GM12878 (cell line): ENCODE measurements at regions not wholly inside any gene's neighbourhood (a gene's known extent, or its start where the extent isn't known, plus 50 kb on each side); places are given as distances from the start of the nearest gene placed in this dataset.

ENCODE experiments used
- ATAC-seq: fragments of 200-7000 bp; cut with Tn5 transposase; 3 replicates; pipeline ENCODE4 v1.9.1; 2020; ENCODE audit warnings: mild to moderate bottlenecking, moderate library complexity
- BruUV-seq: library from RNA; stranded (reverse); fragments of 400-500 nt; replicated peaks from 2 replicates; lab custom pipeline; 2021; lab: Mats Ljungman, UMichigan
- CTCF ChIA-PET: fragments of 300-600 bp; sonication (Branson Sonifier 250); formaldehyde crosslinking; extraction: SDS; loops from one replicate; lab custom pipeline; 2021; ENCODE audit warnings: inconsistent platforms; lab: Yijun Ruan, JAX
- POLR2A ChIA-PET: fragments of 350-600 bp; formaldehyde crosslinking; extraction: SDS; loops from one replicate; lab custom pipeline; 2021; ENCODE audit warnings: inconsistent platforms; lab: Charles Lee
- RAD21 ChIA-PET: fragments of 300-600 bp; sonication (Branson Sonifier 250); formaldehyde crosslinking; loops from one replicate; lab custom pipeline; 2023; ENCODE audit warnings: antibody characterized with exemption; ENCODE audit not compliant: unreplicated experiment; lab: Charles Lee
- SMC1A ChIA-PET: fragments of 300-600 bp; sonication (Branson Sonifier 250); formaldehyde crosslinking; loops from one replicate; lab custom pipeline; 2023; ENCODE audit not compliant: unreplicated experiment, uncharacterized antibody; lab: Charles Lee
- DNase-seq: peaks from one replicate; pipeline ENCODE4 v3.0.0-alpha.2; 2011; ENCODE audit warnings: low read depth, low spot score
- FAIRE-seq: peaks from 3 replicates; lab custom pipeline; 2011; peaks lifted over from hg19 to GRCh38; lab: Jason Lieb, UNC
- H2AFZ ChIP-seq: 2 replicates; pipeline ENCODE4 v1.6.0; 2011; ENCODE audit warnings: low read depth, low read length, control low read depth; ENCODE audit not compliant: control insufficient read depth
- H3K27ac ChIP-seq: 2 replicates; pipeline ENCODE4 v1.5.1; 2011; ENCODE audit warnings: control low read depth; ENCODE audit not compliant: control insufficient read depth, insufficient read depth
- H3K27me3 ChIP-seq, 2 experiments: replicated peaks in 1 of 2; 2 replicates each; pipeline versions ENCODE4 v1.6.0 to v1.6.1; 2011; ENCODE audit warnings: low read length in 1 of 2; ENCODE audit not compliant: control insufficient read depth in 2 of 2, insufficient read depth in 2 of 2
- H3K36me3 ChIP-seq, 2 experiments: 2 replicates each; pipeline ENCODE4 v1.5.1; 2011; ENCODE audit warnings: low read length in 1 of 2; ENCODE audit not compliant: control insufficient read depth in 2 of 2, insufficient read depth in 2 of 2
- H3K4me1 ChIP-seq: 2 replicates; pipeline ENCODE4 v1.6.1; 2011; ENCODE audit warnings: mild to moderate bottlenecking, low read length, moderate library complexity, mixed read lengths; ENCODE audit not compliant: control insufficient read depth, insufficient read depth
- H3K4me2 ChIP-seq: 2 replicates; pipeline ENCODE4 v1.6.0; 2011; ENCODE audit warnings: control low read depth; ENCODE audit not compliant: control insufficient read depth, insufficient read depth
- H3K4me3 ChIP-seq: fragments of 200-600 bp; sonication (generic); 2 replicates; pipeline ENCODE4 v1.5.1; 2016
- H3K79me2 ChIP-seq: 2 replicates; pipeline ENCODE4 v1.6.0; 2011; ENCODE audit warnings: low read length; ENCODE audit not compliant: control insufficient read depth, insufficient read depth
- H3K9ac ChIP-seq: 2 replicates; pipeline ENCODE4 v1.8.0; 2011; ENCODE audit warnings: low read length, control low read depth, mixed read lengths; ENCODE audit not compliant: control insufficient read depth, insufficient read depth
- H3K9me3 ChIP-seq: replicated peaks from 3 replicates; pipeline ENCODE4 v1.5.1; 2011; ENCODE audit warnings: mild to moderate bottlenecking, low read length; ENCODE audit not compliant: control insufficient read depth, insufficient read depth
- H4K20me1 ChIP-seq: 2 replicates; pipeline ENCODE4 v1.6.0; 2011; ENCODE audit not compliant: control insufficient read depth, insufficient read depth
- CREM ChIP-seq: IDR thresholded peaks from 2 replicates; pipeline ENCODE4 v1.6.1; 2014; ENCODE audit warnings: antibody characterized with exemption, low read depth
- EGR1 ChIP-seq, 2 experiments: IDR thresholded peaks; 1 replicate in 1 of 2; 2 replicates in 1 of 2; pipeline ENCODE4 v1.6.1; 2011 to 2012; ENCODE audit warnings: low read depth in 2 of 2, low read length in 2 of 2, borderline replicate concordance in 1 of 2, mild to moderate bottlenecking in 1 of 2, moderate library complexity in 1 of 2
- IKZF1 ChIP-seq: fragments of 450-650 bp; conservative IDR thresholded peaks from 2 replicates; pipeline ENCODE4 v1.6.1; 2017; ENCODE audit warnings: antibody characterized with exemption, mild to moderate bottlenecking
- IRF3 ChIP-seq: fragments of 450-650 bp; IDR thresholded peaks from 2 replicates; pipeline ENCODE4 v1.6.1; 2014; ENCODE audit warnings: mild to moderate bottlenecking
- KAT2A ChIP-seq: conservative IDR thresholded peaks from 2 replicates; pipeline ENCODE4 v1.6.1; 2011; ENCODE audit warnings: low read depth, low read length; ENCODE audit not compliant: control insufficient read depth
- MEF2B ChIP-seq: fragments of 450-650 bp; IDR thresholded peaks from 2 replicates; pipeline ENCODE4 v1.6.1; 2018; ENCODE audit warnings: mild to moderate bottlenecking, moderate library complexity; ENCODE audit not compliant: partially characterized antibody, poor library complexity, severe bottlenecking
- PBX3 ChIP-seq: IDR thresholded peaks from 2 replicates; pipeline ENCODE4 v1.6.1; 2011; ENCODE audit warnings: mild to moderate bottlenecking, low read depth, low read length, moderate library complexity; ENCODE audit not compliant: insufficient replicate concordance
- PKNOX1 ChIP-seq: fragments of 450-650 bp; IDR thresholded peaks from 2 replicates; pipeline ENCODE4 v1.6.1; 2016; ENCODE audit warnings: mild to moderate bottlenecking
- PML ChIP-seq: IDR thresholded peaks from 2 replicates; pipeline ENCODE4 v1.6.1; 2012; ENCODE audit warnings: low read length, inconsistent platforms
- POLR2AphosphoS5 ChIP-seq: IDR thresholded peaks from 2 replicates; pipeline ENCODE4 v1.6.1; 2011; ENCODE audit warnings: mild to moderate bottlenecking, low read length, inconsistent platforms
- RELA ChIP-seq: fragments of 450-650 bp; IDR thresholded peaks from 2 replicates; pipeline ENCODE4 v1.8.0; 2014; ENCODE audit warnings: borderline replicate concordance; ENCODE audit not compliant: partially characterized antibody
- STAT3 ChIP-seq: IDR thresholded peaks from 2 replicates; pipeline ENCODE4 v1.6.1; 2011; ENCODE audit warnings: low read depth, low read length, improper control_type of control experiment
- TCF12 ChIP-seq: IDR thresholded peaks from 2 replicates; pipeline ENCODE4 v1.6.1; 2011; ENCODE audit warnings: low read depth, mild to moderate bottlenecking, low read length
- TCF7 ChIP-seq: IDR thresholded peaks from 2 replicates; pipeline ENCODE4 v1.6.1; 2014; ENCODE audit warnings: antibody characterized with exemption, borderline replicate concordance
- ZNF217 ChIP-seq: fragments of 450-650 bp; IDR thresholded peaks from 2 replicates; pipeline ENCODE4 v1.6.1; 2017; ENCODE audit warnings: antibody characterized with exemption, mild to moderate bottlenecking
- ZZZ3 ChIP-seq: IDR thresholded peaks from 2 replicates; pipeline ENCODE4 v1.6.1; 2011; ENCODE audit warnings: low read depth; ENCODE audit not compliant: control insufficient read depth, insufficient read length
- WGBS: methylation state at CpG from one replicate; pipeline ENCODE4 v1.1.6; 2016; ENCODE audit warnings: low lambda C conversion rate; ENCODE audit not compliant: insufficient replicate concordance, insufficient coverage; ENCODE audit errors: missing lambda C conversion rate; 5-methylcytosine and 5-hydroxymethylcytosine counted together
- in situ Hi-C: fragments of 300-500 bp; cut with MboI; formaldehyde crosslinking; loops from 9 replicates; pipeline ENCODE4 v1.14.3; 2018; ENCODE audit warnings: mixed read lengths
- intact Hi-C: fragments of 100-400 bp; cut with micrococcal nuclease; formaldehyde crosslinking; loops from one replicate; pipeline ENCODE4 v1.14.2; 2022; ENCODE audit not compliant: unreplicated experiment

- intact Hi-C loops (no loop called here), in situ Hi-C loops (no loop called here)
- ChIA-PET SMC1A (no interaction called here), CTCF (interaction anchor here (0.8 to 1.2 kb wide), 2 partner anchors 9 to 207 kb away, joined by 3 to 4 read pairs; no protein-coding TSS in a partner anchor), POLR2A (no interaction called here), RAD21 (no interaction called here)
- H3K36me3 ChIP-seq = no peaks in the 10 kb centered on the region
- no peak for TF ChIP-seq CREM
- no peak for TF ChIP-seq TCF12
- TF ChIP-seq MEF2B = no peak
- no peak for TF ChIP-seq ZZZ3
- no peak for TF ChIP-seq TCF7
- TF ChIP-seq KAT2A = no peak
- TF ChIP-seq EGR1 (IDR thresholded peaks at IDR 0.05; ENCODE audit: borderline replicate concordance in 1 of 2, low read depth in 2 of 2, low read length in 2 of 2) = no peak
- no peak for TF ChIP-seq PML
- TF ChIP-seq PBX3 = no peak
- no peak for TF ChIP-seq RELA
- TF ChIP-seq IKZF1 = no peak
- no peak for TF ChIP-seq ZNF217
- TF ChIP-seq PKNOX1 = no peak
- TF ChIP-seq IRF3 = no peak
- no peak for TF ChIP-seq STAT3
- no peak for TF ChIP-seq POLR2AphosphoS5
- no peak overlapping the region for H3K4me3 ChIP-seq
- H3K4me1 ChIP-seq = no peaks in the 10 kb centered on the region
- no peaks in the 10 kb centered on the region for H4K20me1 ChIP-seq
- DNase-seq (no peak), FAIRE-seq (no peak), ATAC-seq (no peak)
- no peaks in the 10 kb centered on the region for H3K79me2 ChIP-seq
- H3K27ac ChIP-seq = no peak overlapping the region
- H3K9ac ChIP-seq = no peak overlapping the region
- H2AFZ ChIP-seq = no peak overlapping the region
- no TSS peak for BruUV-seq
- no peak overlapping the region for H3K4me2 ChIP-seq
- H3K27me3 ChIP-seq = no peaks in the 10 kb centered on the region; a peak in 1 of 4 replicates
- H3K9me3 ChIP-seq = no peaks in the 10 kb centered on the region
- WGBS = 70% methylated on average over 1 of the region's 1 CpG
Observed at GRCh38 chr1:68329096-68329835, 96.9 kb upstream of the WLS start.
